SK-N-MC (cell line): ENCODE measurements at regions not wholly inside any gene's neighbourhood (a gene's known extent, or its start where the extent isn't known, plus 50 kb on each side); places are given as distances from the start of the nearest gene placed in this dataset.

Experiments
- DNase-seq: peaks from one replicate; pipeline ENCODE4 v3.0.0-alpha.2; 2011; ENCODE audit warnings: low read depth, low spot score
- H3K27ac ChIP-seq: fragments of 200-600 bp; sonication (generic); 2 replicates; pipeline ENCODE4 v1.5.1; 2016; ENCODE audit warnings: mixed run types
- H3K36me3 ChIP-seq: fragments of 200-600 bp; sonication (generic); 2 replicates; pipeline ENCODE4 v1.6.1; 2017; ENCODE audit warnings: antibody characterized with exemption, low read length, mixed read lengths; ENCODE audit not compliant: insufficient read depth
- H3K4me3 ChIP-seq: fragments of 200-600 bp; sonication (generic); 2 replicates; pipeline ENCODE4 v1.5.1; 2016
- H3K9ac ChIP-seq: fragments of 200-600 bp; sonication (generic); 2 replicates; pipeline ENCODE4 v1.8.0; 2017; ENCODE audit warnings: mixed run types, mixed read lengths; ENCODE audit not compliant: insufficient read length
- H3K9me3 ChIP-seq: fragments of 200-600 bp; sonication (generic); 2 replicates; pipeline ENCODE4 v1.6.1; 2017; ENCODE audit warnings: low read depth, mild to moderate bottlenecking, antibody characterized with exemption, low read length, moderate library complexity, mixed read lengths
- EZH2 ChIP-seq: fragments of 200-600 bp; sonication (generic); IDR thresholded peaks from one replicate; pipeline ENCODE4 v1.6.1; 2017; ENCODE audit warnings: antibody characterized with exemption
- FOXP2 ChIP-seq: optimal IDR thresholded peaks from 2 replicates; pipeline ENCODE3; 2011; ENCODE audit warnings: mild to moderate bottlenecking, moderate library complexity; ENCODE audit not compliant: insufficient read depth; ENCODE audit errors: extremely low read length, control extremely low read depth
- POLR2AphosphoS5 ChIP-seq: IDR thresholded peaks from 2 replicates; pipeline ENCODE4 v1.6.1; 2012; ENCODE audit warnings: mild to moderate bottlenecking, low read depth, low read length, borderline replicate concordance

GRCh38 chr4:97330917-97331316 lies 812.4 kb downstream of the STPG2 start:
- H3K9ac ChIP-seq, result no peak overlapping the region
- no peak overlapping the region for H3K4me3 ChIP-seq
- DNase-seq, result no peak
- no peaks in the 10 kb centered on the region for H3K36me3 ChIP-seq
- no peaks in the 10 kb centered on the region for H3K9me3 ChIP-seq
- TF ChIP-seq FOXP2 (no peak), EZH2 (no peak), POLR2AphosphoS5 (no peak)
- H3K27ac ChIP-seq, result no peak overlapping the region

GRCh38 chr4:97334348-97334747 lies 808.9 kb downstream of the STPG2 start:
- Histone ChIP-seq H3K36me3 (no peaks in the 10 kb centered on the region), H3K9me3 (no peaks in the 10 kb centered on the region), H3K27ac (no peak overlapping the region), H3K4me3 (no peak overlapping the region), H3K9ac (no peak overlapping the region)
- TF ChIP-seq FOXP2, result no peak
- TF ChIP-seq EZH2, result no peak
- TF ChIP-seq POLR2AphosphoS5, result no peak
- DNase-seq, result no peak

GRCh38 chr4:97349468-97350186 lies 793.6 kb downstream of the STPG2 start:
- TF ChIP-seq FOXP2 (no peak), EZH2 (no peak), POLR2AphosphoS5 (no peak)
- no peak overlapping the region for H3K4me3 ChIP-seq
- H3K9me3 ChIP-seq, result no peaks in the 10 kb centered on the region
- H3K27ac ChIP-seq, result no peak overlapping the region
- H3K9ac ChIP-seq, result no peak overlapping the region
- no peak for DNase-seq
- no peaks in the 10 kb centered on the region for H3K36me3 ChIP-seq

GRCh38 chr4:97353876-97354275 lies 789.4 kb downstream of the STPG2 start:
- no peaks in the 10 kb centered on the region for H3K36me3 ChIP-seq
- TF ChIP-seq POLR2AphosphoS5 (no peak), FOXP2 (no peak), EZH2 (no peak)
- DNase-seq, result no peak

GRCh38 chr4:97359826-97360225 lies 783.5 kb downstream of the STPG2 start:
- no peak overlapping the region for H3K4me3 ChIP-seq
- no peaks in the 10 kb centered on the region for H3K9me3 ChIP-seq
- no peak for TF ChIP-seq FOXP2
- no peak overlapping the region for H3K9ac ChIP-seq
- H3K27ac ChIP-seq, result no peak overlapping the region
- no peak for DNase-seq
- H3K36me3 ChIP-seq, result no peaks in the 10 kb centered on the region

More at GRCh38 chr4:97353876-97354275, 789.4 kb downstream of the STPG2 start:
- no peak overlapping the region for H3K4me3 ChIP-seq
- no peak overlapping the region for H3K27ac ChIP-seq
- no peak overlapping the region for H3K9ac ChIP-seq
- no peaks in the 10 kb centered on the region for H3K9me3 ChIP-seq

GRCh38 chr4:97360733-97361132 lies 782.5 kb downstream of the STPG2 start:
- Histone ChIP-seq H3K27ac (no peak overlapping the region), H3K9me3 (no peaks in the 10 kb centered on the region), H3K4me3 (no peak overlapping the region), H3K36me3 (no peaks in the 10 kb centered on the region), H3K9ac (no peak overlapping the region)
- TF ChIP-seq EZH2 (no peak), POLR2AphosphoS5 (no peak), FOXP2 (no peak)
- no peak for DNase-seq

GRCh38 chr4:97367878-97368277 lies 775.4 kb downstream of the STPG2 start:
- no peak for TF ChIP-seq FOXP2
- TF ChIP-seq EZH2, result no peak
- no peak for TF ChIP-seq POLR2AphosphoS5
- DNase-seq, result no peak

GRCh38 chr4:97370568-97370967 lies 772.7 kb downstream of the STPG2 start:
- no peaks in the 10 kb centered on the region for H3K9me3 ChIP-seq
- DNase-seq, result no peak

More at GRCh38 chr4:97367878-97368277, 775.4 kb downstream of the STPG2 start:
- Histone ChIP-seq H3K9me3 (no peaks in the 10 kb centered on the region), H3K9ac (no peak overlapping the region), H3K27ac (no peak overlapping the region), H3K4me3 (no peak overlapping the region), H3K36me3 (no peaks in the 10 kb centered on the region)

GRCh38 chr4:97374526-97374925 lies 768.8 kb downstream of the STPG2 start:
- Histone ChIP-seq H3K4me3 (no peak overlapping the region), H3K9ac (no peak overlapping the region), H3K27ac (no peak overlapping the region), H3K36me3 (no peaks in the 10 kb centered on the region), H3K9me3 (no peaks in the 10 kb centered on the region)
- no peak for DNase-seq
- TF ChIP-seq EZH2 (no peak), POLR2AphosphoS5 (no peak), FOXP2 (no peak)

More at GRCh38 chr4:97370568-97370967, 772.7 kb downstream of the STPG2 start:
- no peak overlapping the region for H3K9ac ChIP-seq
- H3K4me3 ChIP-seq, result no peak overlapping the region
- H3K27ac ChIP-seq, result no peak overlapping the region
- TF ChIP-seq POLR2AphosphoS5, result no peak
- TF ChIP-seq FOXP2, result no peak
- TF ChIP-seq EZH2, result no peak
- no peaks in the 10 kb centered on the region for H3K36me3 ChIP-seq
